ENCODE measurements at regions not wholly inside any gene's neighbourhood (a gene's known extent, or its start where the extent isn't known, plus 50 kb on each side); places are given as distances from the start of the nearest gene placed in this dataset.

DNA sequence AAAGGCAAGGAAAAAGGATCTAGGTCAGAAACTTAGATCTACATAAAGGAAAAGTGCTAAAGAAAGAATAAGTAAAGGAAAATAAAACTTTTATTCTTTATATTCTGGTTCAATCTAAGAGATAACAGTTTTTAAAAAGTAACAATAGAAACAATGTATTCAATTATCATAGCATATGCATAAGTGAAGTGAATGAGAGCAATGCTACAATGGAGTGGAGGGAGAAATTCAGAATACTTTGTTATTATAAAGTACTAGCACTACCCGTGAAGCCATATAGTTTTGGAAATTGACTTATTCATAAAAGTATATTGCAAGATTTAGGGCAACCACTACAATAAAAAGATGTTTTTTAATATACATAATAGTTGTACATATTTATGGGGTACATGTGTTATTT is 586.0 kb upstream of the MDGA2 start:
- TF ChIP-seq CTCF (IDR thresholded peaks at IDR 0.05) = no peak
- TF ChIP-seq, protein P1, sequence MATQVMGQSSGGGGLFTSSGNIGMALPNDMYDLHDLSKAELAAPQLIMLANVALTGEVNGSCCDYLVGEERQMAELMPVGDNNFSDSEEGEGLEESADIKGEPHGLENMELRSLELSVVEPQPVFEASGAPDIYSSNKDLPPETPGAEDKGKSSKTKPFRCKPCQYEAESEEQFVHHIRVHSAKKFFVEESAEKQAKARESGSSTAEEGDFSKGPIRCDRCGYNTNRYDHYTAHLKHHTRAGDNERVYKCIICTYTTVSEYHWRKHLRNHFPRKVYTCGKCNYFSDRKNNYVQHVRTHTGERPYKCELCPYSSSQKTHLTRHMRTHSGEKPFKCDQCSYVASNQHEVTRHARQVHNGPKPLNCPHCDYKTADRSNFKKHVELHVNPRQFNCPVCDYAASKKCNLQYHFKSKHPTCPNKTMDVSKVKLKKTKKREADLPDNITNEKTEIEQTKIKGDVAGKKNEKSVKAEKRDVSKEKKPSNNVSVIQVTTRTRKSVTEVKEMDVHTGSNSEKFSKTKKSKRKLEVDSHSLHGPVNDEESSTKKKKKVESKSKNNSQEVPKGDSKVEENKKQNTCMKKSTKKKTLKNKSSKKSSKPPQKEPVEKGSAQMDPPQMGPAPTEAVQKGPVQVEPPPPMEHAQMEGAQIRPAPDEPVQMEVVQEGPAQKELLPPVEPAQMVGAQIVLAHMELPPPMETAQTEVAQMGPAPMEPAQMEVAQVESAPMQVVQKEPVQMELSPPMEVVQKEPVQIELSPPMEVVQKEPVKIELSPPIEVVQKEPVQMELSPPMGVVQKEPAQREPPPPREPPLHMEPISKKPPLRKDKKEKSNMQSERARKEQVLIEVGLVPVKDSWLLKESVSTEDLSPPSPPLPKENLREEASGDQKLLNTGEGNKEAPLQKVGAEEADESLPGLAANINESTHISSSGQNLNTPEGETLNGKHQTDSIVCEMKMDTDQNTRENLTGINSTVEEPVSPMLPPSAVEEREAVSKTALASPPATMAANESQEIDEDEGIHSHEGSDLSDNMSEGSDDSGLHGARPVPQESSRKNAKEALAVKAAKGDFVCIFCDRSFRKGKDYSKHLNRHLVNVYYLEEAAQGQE (IDR thresholded peaks at IDR 0.05; ENCODE audit: low read depth, low read length) = no peak
- no peak for TF ChIP-seq RCOR1 (IDR thresholded peaks at IDR 0.05; ENCODE audit: low read length)
- no peak for TF ChIP-seq TEAD4 (IDR thresholded peaks at IDR 0.05; ENCODE audit: borderline replicate concordance, insufficient read depth)
- no peak for TF ChIP-seq JUND (IDR thresholded peaks at IDR 0.05)
- TF ChIP-seq NRF1 (IDR thresholded peaks at IDR 0.05; ENCODE audit: low read depth, low read length) = no peak
- no peak for TF ChIP-seq EZH2phosphoT487 (IDR thresholded peaks at IDR 0.05; ENCODE audit: borderline replicate concordance, low read depth)
- TF ChIP-seq EP300 (IDR thresholded peaks at IDR 0.05; ENCODE audit: borderline replicate concordance in 1 of 2, low read depth in 1 of 2, low read length in 1 of 2) = no peak
- TF ChIP-seq POLR2AphosphoS5 (IDR thresholded peaks at IDR 0.05; ENCODE audit: low read depth, low read length) = no peak
- TF ChIP-seq, protein P2, sequence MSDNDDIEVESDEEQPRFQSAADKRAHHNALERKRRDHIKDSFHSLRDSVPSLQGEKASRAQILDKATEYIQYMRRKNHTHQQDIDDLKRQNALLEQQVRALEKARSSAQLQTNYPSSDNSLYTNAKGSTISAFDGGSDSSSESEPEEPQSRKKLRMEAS (IDR thresholded peaks at IDR 0.05; ENCODE audit: low read depth) = no peak
- TF ChIP-seq FOSL2 (IDR thresholded peaks at IDR 0.05; ENCODE audit: borderline replicate concordance, low read depth) = no peak
- no peak for TF ChIP-seq ELF1 (IDR thresholded peaks at IDR 0.05)
- no peak for TF ChIP-seq YY1 (IDR thresholded peaks at IDR 0.05; ENCODE audit: low read depth)

Measured in SK-N-SH (cell line).